Urothelium cell line (cell line): ENCODE measurements at regions not wholly inside any gene's neighbourhood (a gene's known extent, or its start where the extent isn't known, plus 50 kb on each side); places are given as distances from the start of the nearest gene placed in this dataset.
"Not testable (repeated sequence)": the region's sequence is repeated elsewhere in the genome, so short reads cannot be mapped to it uniquely, and the experiment has no call there.

Source experiments
- DNase-seq: peaks from one replicate; pipeline ENCODE4 v3.0.0; 2011; ENCODE audit warnings: low spot score, mixed read lengths
- FAIRE-seq: peaks from 2 replicates; lab custom pipeline; 2011; peaks lifted over from hg19 to GRCh38; lab: Jason Lieb, UNC

DNA sequence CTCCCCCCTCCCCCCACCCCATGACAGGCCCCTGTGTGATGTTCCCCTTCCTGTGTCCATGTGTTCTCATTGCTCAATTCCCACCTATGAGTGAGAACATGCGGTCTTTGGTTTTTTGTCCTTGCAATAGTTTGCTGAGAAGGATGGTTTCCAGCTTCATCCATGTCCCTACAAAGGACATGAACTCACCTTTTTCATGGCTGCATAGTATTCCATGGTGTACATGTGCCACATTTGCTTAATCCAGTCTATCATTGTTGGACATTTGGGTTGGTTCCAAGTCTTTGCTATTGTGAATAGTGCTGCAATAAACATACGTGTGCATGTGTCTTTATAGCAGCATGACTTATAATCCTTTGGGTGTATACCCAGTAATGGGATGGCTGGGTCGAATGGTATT lies 712.4 kb downstream of the JRKL start:
- not testable (repeated sequence) for DNase-seq, FAIRE-seq

DNA sequence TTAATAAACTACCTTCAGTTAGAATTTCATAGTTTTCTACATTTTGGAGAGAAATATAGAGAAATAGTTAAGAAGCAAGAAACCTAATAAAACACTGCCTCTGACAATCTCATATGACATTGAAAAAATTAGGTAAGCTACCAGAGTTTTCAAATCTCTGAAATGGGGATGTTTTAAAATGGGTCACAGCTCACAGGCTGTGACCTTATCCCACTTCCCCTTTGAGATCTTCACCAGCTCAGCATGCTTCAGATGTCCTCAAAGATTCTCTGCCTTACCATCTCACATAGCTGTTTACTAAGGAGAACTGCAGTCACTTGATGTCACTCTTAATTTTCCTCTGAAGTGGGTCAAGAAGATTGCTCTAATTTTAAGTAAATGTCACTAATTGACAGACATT lies 717.8 kb downstream of the JRKL start:
- FAIRE-seq (no peak), DNase-seq (no peak)

- DNase-seq (no peak), FAIRE-seq (no peak)
Observed at GRCh38 chr11:97109078-97109477, 719.3 kb downstream of the JRKL start.

DNA sequence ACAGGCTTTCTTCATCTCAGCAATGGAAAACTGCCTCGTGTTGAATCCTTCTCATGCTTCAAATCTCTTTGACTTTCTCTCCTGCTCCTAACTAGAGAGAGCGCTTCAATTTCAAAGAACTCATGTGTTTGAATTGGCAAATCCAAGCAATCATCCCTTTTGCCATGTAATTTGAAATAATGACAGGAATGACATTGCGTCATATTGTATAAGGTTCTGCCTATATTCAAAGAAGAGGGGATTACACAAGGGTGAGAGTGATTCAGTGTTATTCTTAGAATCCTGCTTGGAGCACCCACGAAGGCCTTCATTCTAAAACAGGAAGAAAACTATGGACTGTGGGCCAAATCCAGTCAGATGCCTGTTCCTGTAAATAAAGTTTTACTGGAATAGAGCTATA lies 720.6 kb downstream of the JRKL start:
- no peak for FAIRE-seq
- DNase-seq = no peak

- FAIRE-seq = no peak
- no peak for DNase-seq
Observed at GRCh38 chr11:97111559-97111958, 721.7 kb downstream of the JRKL start.

DNA sequence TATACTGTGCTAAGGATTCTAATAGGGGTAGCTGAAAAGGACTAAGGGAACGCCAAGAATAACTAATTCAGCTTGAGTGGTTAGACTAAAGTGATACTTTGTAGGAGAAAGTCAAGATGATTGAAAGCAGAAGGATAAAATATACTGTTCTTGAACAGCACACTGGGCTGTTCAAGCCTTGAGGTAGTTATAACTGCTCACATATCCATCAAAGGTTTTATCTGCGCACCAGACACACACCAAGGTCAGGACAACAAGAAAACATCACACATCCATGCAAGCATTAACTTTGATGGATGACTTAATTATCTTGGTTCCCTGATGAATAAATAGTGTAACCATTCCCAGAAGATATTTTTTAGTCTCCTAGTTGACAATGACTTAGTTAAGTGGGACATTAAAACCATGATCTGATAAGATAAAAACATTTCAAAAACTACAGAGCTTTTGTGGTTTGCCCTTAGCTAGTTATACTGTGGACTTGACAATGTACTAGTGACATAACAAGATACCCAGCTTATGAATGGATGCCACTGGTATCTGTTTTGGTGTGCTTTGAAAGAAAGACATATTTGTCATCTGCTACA lies 728.9 kb downstream of the JRKL start:
- no peak for FAIRE-seq
- no peak for DNase-seq

GRCh38 chr11:97123237-97123636 lies 733.4 kb downstream of the JRKL start:
- no peak for DNase-seq
- no peak for FAIRE-seq

GRCh38 chr11:97136067-97136466 lies 746.3 kb downstream of the JRKL start:
- no peak for FAIRE-seq

DNA sequence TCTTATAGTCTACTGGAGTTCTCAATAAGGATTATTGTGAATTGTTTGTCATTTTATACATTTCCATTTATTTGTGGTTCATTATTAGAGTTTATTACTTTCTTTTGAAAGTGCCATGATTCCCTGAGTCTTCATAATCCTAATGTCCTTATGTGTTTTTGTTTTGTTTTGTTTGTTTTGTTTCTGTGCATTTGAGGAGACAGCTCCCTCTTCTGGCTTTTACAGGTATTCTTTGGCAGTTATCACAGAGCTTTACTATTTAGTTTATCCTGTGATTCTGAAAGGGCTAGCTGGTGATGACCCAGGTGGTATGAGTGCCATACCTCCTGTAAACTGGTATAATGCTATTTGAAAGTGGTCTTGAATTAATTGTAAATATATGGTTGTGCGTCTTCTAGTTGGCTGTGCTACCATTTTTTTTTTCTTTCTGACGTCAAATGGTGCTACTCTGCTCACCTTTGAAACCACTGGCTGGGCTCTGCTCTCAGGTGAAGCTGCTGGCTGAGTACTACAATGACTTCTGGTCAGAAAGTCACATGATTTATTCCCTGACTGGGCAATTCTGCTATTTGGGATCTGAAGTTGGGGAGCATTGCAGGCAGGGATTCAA lies 751.2 kb downstream of the JRKL start:
- DNase-seq = peak; percentile 17
- FAIRE-seq = no peak

More at GRCh38 chr11:97136067-97136466, 746.3 kb downstream of the JRKL start:
- DNase-seq = no peak

DNA sequence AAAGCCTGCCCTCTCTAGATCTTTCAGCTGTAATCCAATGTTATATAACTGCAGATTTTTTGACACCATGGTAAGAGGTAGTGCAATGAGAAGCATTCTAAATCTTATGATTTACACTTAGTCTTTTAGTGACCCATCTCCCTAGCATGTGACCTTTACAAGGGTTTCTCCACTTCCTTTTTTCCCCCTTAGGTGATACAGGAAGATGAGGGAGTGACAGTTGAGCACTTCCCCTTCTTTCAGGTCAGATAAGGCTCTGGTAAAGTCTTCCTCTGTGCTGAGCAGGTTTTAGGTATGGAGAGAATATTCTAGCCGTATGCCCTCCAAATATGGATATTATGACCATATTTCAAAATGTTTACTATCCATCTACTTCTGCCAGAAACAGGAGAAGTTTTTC lies 753.6 kb downstream of the JRKL start:
- DNase-seq (no peak), FAIRE-seq (no peak)

- DNase-seq (no peak), FAIRE-seq (no peak)
Observed at GRCh38 chr11:97149741-97150140, 759.9 kb downstream of the JRKL start.

DNA sequence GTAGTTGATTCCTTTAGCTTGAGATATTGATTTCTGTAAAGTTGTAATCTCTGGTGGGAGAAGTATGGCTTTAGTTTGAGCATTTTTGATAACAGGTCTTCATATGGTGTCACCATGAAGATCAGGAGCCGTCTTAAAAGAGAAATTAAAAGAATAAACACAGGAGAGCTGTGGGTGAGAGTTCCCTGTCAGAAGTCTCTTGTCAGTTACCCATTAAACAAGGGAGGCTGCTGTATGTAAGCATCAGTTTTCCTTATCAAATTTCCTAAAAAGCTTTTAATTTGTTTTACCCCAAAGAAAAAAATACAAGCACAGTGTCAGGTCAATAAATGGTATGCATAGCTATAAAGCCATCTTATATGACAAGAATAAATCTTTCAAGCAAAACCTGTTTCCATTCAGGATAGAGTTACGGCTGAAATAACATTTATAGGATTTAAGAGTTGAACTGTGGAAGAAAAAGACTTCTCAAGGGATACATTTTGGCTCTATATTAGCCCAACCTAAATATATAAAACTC lies 767.5 kb downstream of the JRKL start:
- DNase-seq (no peak), FAIRE-seq (no peak)

GRCh38 chr11:97158243-97158642 lies 768.4 kb downstream of the JRKL start:
- FAIRE-seq (no peak), DNase-seq (no peak)

DNA sequence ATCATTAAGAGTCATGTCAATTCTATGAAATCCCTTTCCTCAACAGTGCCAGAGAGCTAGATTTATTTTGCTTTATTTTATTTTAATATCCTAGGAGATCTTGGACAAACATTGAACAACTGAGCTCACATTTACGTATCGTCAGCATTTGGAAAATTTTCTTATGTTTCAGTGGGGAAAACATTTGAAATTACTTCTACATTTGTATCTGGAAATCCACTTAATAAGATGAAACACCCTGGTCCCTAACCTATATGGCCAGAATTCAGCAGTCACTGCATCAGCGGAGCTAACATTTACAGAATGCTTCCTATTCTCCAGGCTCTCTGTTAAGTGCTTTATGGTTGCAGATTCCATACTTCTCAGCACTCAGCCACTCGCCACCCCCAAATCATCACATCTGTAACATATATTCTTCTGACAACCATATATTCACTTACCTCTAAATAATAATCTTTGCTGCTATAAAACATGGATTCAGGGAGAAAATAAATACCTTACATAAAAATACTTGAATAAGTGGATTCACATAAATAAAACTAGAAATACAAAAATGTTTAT lies 773.9 kb downstream of the JRKL start:
- no peak for FAIRE-seq

GRCh38 chr11:97201743-97202612 lies 812.2 kb downstream of the JRKL start:
- no peak for FAIRE-seq
- DNase-seq = no peak

More for the DNA sequence above, 773.9 kb downstream of the JRKL start:
- DNase-seq = no peak

GRCh38 chr11:97202613-97203292 lies 812.9 kb downstream of the JRKL start:
- DNase-seq = no peak

DNA sequence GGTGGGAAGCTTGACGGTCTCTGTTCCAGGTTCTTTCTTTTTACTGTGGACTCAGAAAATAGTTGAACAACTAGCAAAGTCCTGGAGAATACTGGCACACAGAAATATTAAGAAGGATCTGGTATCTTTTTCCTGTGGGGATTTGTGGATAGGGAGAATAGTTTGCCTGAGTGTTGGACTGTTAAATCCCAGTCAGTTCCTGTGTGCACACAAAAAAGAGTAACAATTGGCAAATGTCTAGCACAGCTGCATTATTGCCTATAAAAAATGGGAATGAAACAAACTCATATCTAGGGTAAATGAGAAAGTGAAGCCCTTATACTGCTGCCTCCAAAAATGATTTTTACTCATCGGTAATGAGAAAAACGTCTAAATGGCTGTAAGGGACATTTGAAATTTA lies 828.2 kb downstream of the JRKL start:
- no peak for FAIRE-seq

More at GRCh38 chr11:97202613-97203292, 812.9 kb downstream of the JRKL start:
- FAIRE-seq = no peak

DNA sequence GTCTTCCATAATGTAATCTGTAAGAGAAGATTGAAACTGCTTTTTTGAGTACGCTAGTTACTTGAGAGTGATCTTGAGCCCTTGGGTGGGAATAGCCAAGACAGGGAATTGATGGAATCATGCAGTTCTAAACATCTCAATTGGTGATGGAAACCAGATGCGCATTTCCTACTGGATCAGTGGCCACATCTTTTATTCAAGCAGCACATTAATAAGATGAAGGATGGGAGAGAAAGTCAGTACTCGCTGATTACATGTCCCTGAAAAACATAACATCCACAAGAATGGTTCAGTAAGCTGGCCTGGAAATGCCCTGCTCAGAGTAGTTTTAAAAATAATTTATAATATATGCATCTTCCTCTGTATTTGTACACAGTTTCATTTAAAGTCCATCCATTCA lies 833.8 kb downstream of the JRKL start:
- FAIRE-seq = no peak
- no peak for DNase-seq

More for the DNA sequence above, 828.2 kb downstream of the JRKL start:
- no peak for DNase-seq

- FAIRE-seq (no peak), DNase-seq (no peak)
Observed at GRCh38 chr11:97224396-97224795, 834.6 kb downstream of the JRKL start.

DNA sequence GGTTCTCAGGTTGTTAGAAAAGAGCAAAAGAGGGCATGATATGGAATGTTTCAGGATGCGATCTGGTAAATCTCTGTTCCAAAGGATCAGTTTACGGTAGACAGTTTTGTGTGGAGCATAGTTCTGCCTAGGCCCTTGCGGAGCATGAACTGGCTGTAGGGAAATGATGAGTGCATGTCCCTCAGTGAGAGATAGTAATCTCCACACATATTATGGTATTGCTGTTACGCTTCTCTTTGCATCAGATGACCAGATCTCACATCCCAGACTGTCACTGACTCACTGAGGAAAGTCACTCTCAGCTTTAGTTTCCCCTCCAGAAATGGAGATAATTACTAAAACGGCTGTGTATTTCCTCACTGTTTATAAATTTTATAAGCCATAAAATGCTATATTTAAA lies 836.0 kb downstream of the JRKL start:
- FAIRE-seq (no peak), DNase-seq (no peak)

GRCh38 chr11:97229936-97230335 lies 840.1 kb downstream of the JRKL start:
- no peak for DNase-seq
- no peak for FAIRE-seq
